A673 (cell line): ENCODE measurements at regions not wholly inside any gene's neighbourhood (a gene's known extent, or its start where the extent isn't known, plus 50 kb on each side); places are given as distances from the start of the nearest gene placed in this dataset.

Experiments
- CTCF ChIP-seq: fragments of 300-800, 200-600 bp; sonication (generic); conservative IDR thresholded peaks from 2 replicates; pipeline ENCODE4 v1.5.1; 2017; ENCODE audit warnings: low read depth, mild to moderate bottlenecking, antibody characterized with exemption, low read length, moderate library complexity, mixed read lengths
- EZH2 ChIP-seq: fragments of 200-600 bp; sonication (generic); IDR thresholded peaks from 2 replicates; pipeline ENCODE4 v1.6.1; 2017; ENCODE audit warnings: borderline replicate concordance, low read depth, mild to moderate bottlenecking, mixed read lengths, antibody characterized with exemption, low read length; ENCODE audit not compliant: poor library complexity, severe bottlenecking

- peak; percentile 46 for TF ChIP-seq CTCF
- TF ChIP-seq EZH2: no peak
These were observed 390.1 kb downstream of the GATA3 start for GRCh38 chr10:8444630-8445029.
